ENCODE measurements at regions not wholly inside any gene's neighbourhood (a gene's known extent, or its start where the extent isn't known, plus 50 kb on each side); places are given as distances from the start of the nearest gene placed in this dataset.
A peak's percentile ranks its signal among the peaks of the same experiment; 100 is the strongest.
"Not testable (repeated sequence)": the region's sequence is repeated elsewhere in the genome, so short reads cannot be mapped to it uniquely, and the experiment has no call there.

GRCh38 chrY:9118704-9119103 is 218.6 kb upstream of the TSPY4 start:
- DNase-seq = no peak

GRCh38 chrY:9124623-9125022 is 212.6 kb upstream of the TSPY4 start:
- no peak for DNase-seq

GRCh38 chrY:9126545-9126944 is 210.7 kb upstream of the TSPY4 start:
- DNase-seq = no peak

- DNase-seq = not testable (repeated sequence)
These were observed 193.9 kb upstream of the TSPY4 start for GRCh38 chrY:9143366-9143765.

GRCh38 chrY:9154552-9154951 is 182.7 kb upstream of the TSPY4 start:
- DNase-seq = not testable (repeated sequence)

GRCh38 chrY:9155721-9156120 is 181.5 kb upstream of the TSPY4 start:
- DNase-seq = no peak

GRCh38 chrY:9158616-9159015 is 178.6 kb upstream of the TSPY4 start:
- no peak for DNase-seq

GRCh38 chrY:9160331-9160730 is 176.9 kb upstream of the TSPY4 start:
- not testable (repeated sequence) for DNase-seq

GRCh38 chrY:9160976-9161375 is 176.3 kb upstream of the TSPY4 start:
- not testable (repeated sequence) for DNase-seq

GRCh38 chrY:9161990-9162389 is 175.3 kb upstream of the TSPY4 start:
- not testable (repeated sequence) for DNase-seq

GRCh38 chrY:9162424-9162823 is 174.8 kb upstream of the TSPY4 start:
- not testable (repeated sequence) for DNase-seq

GRCh38 chrY:9177641-9178040 is 159.6 kb upstream of the TSPY4 start:
- not testable (repeated sequence) for DNase-seq

GRCh38 chrY:9184827-9185226 is 152.4 kb upstream of the TSPY4 start:
- DNase-seq = not testable (repeated sequence)

GRCh38 chrY:9207082-9207481 is 130.2 kb upstream of the TSPY4 start:
- not testable (repeated sequence) for DNase-seq

- DNase-seq = no peak
These were observed 110.9 kb upstream of the TSPY4 start for GRCh38 chrY:9226409-9226808.

- DNase-seq = no peak
These were observed 80.0 kb upstream of the TSPY4 start for GRCh38 chrY:9257255-9257654.

GRCh38 chrY:9257725-9258124 is 79.5 kb upstream of the TSPY4 start:
- DNase-seq = no peak

GRCh38 chrY:9259368-9259767 is 77.9 kb upstream of the TSPY4 start:
- DNase-seq = peak; percentile 34

GRCh38 chrY:9260426-9260825 is 76.8 kb upstream of the TSPY4 start:
- no peak for DNase-seq

- DNase-seq = no peak
These were observed 71.7 kb upstream of the TSPY4 start for GRCh38 chrY:9265551-9265950.

- not testable (repeated sequence) for DNase-seq
These were observed 66.9 kb upstream of the TSPY4 start for GRCh38 chrY:9270351-9270750.

GRCh38 chrY:9272847-9273246 is 64.4 kb upstream of the TSPY4 start:
- not testable (repeated sequence) for DNase-seq

GRCh38 chrY:9278842-9279241 is 58.4 kb upstream of the TSPY4 start:
- DNase-seq = not testable (repeated sequence)

Data from COR-L47 (cell line).